NB4 (cell line): ENCODE measurements at regions not wholly inside any gene's neighbourhood (a gene's known extent, or its start where the extent isn't known, plus 50 kb on each side); places are given as distances from the start of the nearest gene placed in this dataset.

Experiments used
- POLR2A ChIP-seq: IDR thresholded peaks from 2 replicates; pipeline ENCODE4 v1.6.1; 2011; ENCODE audit warnings: mild to moderate bottlenecking; ENCODE audit not compliant: insufficient read length; ENCODE audit errors: extremely low read depth
- TF ChIP-seq, protein P1 (sequence below): IDR thresholded peaks from one replicate; pipeline ENCODE4 v1.5.1; 2012; ENCODE audit warnings: low read depth, low read length
- TF ChIP-seq, protein P2 (sequence below): IDR thresholded peaks from 2 replicates; pipeline ENCODE4 v1.6.1; 2011; ENCODE audit warnings: low read depth, low read length

DNA sequence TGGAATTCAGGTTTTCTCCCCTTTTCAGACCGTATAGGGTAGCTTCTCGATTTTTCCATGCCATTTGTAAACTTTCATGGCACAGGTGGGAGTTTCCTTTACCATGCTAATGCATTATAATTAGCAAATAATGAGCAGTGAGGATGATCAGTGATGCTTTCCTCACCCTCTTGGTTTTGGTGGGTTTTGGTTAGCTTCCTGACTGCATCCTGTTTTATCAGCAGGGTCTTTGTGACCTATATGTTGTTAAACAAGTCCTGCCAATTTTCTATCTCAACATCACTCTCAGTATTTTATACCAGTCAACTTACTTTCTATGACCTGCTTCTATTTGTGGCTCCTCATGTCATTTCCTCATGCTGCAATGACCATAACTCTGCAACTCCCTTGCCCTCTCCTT is 1345.1 kb downstream of the NCAM2 start:
- TF ChIP-seq, protein P1, sequence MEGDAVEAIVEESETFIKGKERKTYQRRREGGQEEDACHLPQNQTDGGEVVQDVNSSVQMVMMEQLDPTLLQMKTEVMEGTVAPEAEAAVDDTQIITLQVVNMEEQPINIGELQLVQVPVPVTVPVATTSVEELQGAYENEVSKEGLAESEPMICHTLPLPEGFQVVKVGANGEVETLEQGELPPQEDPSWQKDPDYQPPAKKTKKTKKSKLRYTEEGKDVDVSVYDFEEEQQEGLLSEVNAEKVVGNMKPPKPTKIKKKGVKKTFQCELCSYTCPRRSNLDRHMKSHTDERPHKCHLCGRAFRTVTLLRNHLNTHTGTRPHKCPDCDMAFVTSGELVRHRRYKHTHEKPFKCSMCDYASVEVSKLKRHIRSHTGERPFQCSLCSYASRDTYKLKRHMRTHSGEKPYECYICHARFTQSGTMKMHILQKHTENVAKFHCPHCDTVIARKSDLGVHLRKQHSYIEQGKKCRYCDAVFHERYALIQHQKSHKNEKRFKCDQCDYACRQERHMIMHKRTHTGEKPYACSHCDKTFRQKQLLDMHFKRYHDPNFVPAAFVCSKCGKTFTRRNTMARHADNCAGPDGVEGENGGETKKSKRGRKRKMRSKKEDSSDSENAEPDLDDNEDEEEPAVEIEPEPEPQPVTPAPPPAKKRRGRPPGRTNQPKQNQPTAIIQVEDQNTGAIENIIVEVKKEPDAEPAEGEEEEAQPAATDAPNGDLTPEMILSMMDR = no peak
- no peak for TF ChIP-seq POLR2A
- TF ChIP-seq, protein P2, sequence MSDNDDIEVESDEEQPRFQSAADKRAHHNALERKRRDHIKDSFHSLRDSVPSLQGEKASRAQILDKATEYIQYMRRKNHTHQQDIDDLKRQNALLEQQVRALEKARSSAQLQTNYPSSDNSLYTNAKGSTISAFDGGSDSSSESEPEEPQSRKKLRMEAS = no peak
